AG10803 (cell line): ENCODE measurements at regions not wholly inside any gene's neighbourhood (a gene's known extent, or its start where the extent isn't known, plus 50 kb on each side); places are given as distances from the start of the nearest gene placed in this dataset.
A peak's percentile ranks its signal among the peaks of the same experiment; 100 is the strongest.
"Not testable (repeated sequence)": the region's sequence is repeated elsewhere in the genome, so short reads cannot be mapped to it uniquely, and the experiment has no call there.

Experiments used
- DNase-seq: peaks from one replicate; pipeline ENCODE4 v3.0.0; 2010; ENCODE audit warnings: low read depth
- H3K4me3 ChIP-seq: 2 replicates; pipeline ENCODE4 v1.5.1; 2011; ENCODE audit warnings: mild to moderate bottlenecking, low read length, control low read depth
- TF ChIP-seq, protein P1 (sequence below): conservative IDR thresholded peaks from 2 replicates; pipeline ENCODE4 v1.5.1; 2011; ENCODE audit warnings: mild to moderate bottlenecking, low read length, control low read depth, inconsistent platforms

DNA sequence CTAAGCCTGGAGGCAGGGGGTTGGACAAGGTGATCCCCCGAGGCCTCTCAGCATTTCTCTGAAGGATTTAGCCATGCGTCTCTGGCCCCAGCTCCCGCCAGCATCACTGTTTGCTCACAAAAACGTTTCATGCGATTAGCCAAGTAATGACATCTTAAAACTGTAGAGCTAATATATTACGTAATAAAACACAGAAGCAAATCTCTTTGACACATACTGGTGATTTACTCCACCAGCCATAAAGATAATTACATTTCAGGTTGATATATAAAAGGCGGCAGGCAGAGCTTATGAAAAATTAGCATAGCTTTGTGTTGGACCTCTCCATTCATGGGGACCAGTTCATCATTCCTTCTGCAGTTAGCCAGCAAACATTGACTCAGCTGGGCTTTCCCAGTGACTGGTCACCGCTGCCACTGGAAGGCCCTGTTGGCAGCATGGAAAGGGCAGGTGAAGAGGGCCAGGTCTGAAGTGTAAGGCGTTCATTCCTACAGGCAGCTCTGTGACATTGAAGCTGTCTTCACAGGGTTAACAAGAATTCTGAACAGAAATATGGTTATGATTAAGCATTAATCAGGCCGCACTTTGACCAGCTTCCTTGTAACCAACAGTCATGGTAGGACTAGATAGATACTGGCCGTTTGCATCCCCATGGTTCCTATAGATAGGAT lies 150.3 kb downstream of the NECTIN1 start:
- TF ChIP-seq, protein P1, sequence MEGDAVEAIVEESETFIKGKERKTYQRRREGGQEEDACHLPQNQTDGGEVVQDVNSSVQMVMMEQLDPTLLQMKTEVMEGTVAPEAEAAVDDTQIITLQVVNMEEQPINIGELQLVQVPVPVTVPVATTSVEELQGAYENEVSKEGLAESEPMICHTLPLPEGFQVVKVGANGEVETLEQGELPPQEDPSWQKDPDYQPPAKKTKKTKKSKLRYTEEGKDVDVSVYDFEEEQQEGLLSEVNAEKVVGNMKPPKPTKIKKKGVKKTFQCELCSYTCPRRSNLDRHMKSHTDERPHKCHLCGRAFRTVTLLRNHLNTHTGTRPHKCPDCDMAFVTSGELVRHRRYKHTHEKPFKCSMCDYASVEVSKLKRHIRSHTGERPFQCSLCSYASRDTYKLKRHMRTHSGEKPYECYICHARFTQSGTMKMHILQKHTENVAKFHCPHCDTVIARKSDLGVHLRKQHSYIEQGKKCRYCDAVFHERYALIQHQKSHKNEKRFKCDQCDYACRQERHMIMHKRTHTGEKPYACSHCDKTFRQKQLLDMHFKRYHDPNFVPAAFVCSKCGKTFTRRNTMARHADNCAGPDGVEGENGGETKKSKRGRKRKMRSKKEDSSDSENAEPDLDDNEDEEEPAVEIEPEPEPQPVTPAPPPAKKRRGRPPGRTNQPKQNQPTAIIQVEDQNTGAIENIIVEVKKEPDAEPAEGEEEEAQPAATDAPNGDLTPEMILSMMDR, result no peak
- H3K4me3 ChIP-seq, result no peak overlapping the region
- DNase-seq, result no peak

DNA sequence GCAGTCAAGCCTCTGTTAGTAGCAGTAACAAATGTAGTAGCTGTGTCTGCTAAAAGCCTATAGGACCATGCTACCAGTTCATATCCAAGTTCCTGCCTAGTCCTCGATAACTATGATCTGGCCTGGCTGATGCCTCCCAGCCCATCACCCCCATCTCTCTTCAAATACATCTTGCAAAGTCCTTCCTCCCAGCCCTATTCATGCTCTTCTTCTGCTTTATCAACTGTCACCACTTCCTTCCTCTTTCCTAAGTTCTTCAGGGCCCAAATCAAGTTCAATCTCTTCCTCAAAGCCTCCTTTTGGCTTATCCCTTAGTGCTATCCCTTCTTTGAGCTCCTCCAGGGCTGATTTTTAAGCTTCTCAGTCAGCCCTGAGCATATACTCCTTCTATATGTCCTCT lies 150.9 kb upstream of the THY1 start:
- H3K4me3 ChIP-seq, result no peak overlapping the region
- TF ChIP-seq, protein P1, result no peak
- DNase-seq, result no peak

DNA sequence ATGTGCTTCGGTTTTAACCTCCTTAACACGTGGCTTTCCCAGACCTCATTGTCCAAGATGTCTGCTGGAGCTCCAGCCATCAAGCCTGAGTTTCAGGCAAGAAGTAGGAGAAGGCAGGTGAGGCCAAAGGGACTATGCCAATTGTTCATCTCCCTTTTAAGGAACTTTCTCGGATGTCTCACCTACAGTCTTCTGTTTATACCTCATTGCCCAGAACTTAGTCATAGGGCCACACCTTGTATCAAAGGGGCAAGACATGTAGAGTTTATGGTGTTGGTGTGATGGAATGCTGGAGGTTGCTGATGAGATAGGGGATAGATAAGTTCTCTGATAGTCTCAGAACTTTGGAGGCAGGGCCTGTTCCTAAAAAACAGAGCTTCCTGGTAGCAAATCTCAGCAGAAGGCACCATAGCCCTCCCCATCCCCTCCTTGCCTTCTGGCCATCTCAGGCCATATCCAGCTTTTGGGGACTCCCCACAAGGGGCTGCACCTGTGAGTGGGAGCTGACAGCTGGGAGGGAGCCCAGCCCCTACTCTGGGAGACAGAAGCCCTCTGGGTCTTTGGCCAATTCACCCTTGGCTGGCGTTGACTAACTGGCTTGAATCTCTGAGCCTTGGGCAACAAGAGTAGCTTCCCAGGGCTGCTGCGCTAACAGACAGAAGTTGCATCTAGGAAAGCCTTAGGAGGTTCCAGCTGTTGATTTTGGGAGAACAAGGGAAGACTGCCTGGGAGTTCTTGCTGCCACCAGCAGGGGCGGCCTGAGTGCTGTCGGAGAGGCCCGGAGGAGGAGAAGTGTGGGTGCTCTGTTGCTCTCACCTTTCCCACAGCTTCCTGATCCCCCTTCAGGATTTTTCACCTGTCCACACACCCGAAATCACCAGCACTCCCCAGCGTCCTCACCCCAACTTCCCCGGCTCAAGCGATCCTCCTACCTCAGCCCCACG lies 149.8 kb upstream of the THY1 start:
- H3K4me3 ChIP-seq, result no peak overlapping the region
- no peak for DNase-seq
- TF ChIP-seq, protein P1, result no peak

DNA sequence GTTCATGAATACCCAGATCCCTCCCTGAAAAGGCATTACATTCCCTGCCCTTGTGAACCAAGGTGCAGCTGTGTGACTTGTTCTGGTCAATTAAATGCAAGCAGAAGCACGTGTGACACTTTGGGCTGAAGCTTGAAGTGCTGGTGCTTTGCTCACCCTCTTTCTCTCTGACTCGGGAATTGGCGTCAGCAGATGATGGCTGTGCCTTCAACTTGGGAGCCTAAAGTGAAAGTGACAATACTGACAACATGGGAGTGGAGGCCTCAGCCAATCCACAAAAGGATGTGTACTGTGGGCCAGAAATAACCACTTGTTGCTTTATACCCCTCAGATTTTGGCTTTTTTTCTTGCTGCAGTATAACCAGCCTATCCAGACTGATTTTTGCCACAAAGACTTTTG lies 148.3 kb upstream of the THY1 start:
- TF ChIP-seq, protein P1, result no peak
- no peak overlapping the region for H3K4me3 ChIP-seq
- DNase-seq, result no peak

DNA sequence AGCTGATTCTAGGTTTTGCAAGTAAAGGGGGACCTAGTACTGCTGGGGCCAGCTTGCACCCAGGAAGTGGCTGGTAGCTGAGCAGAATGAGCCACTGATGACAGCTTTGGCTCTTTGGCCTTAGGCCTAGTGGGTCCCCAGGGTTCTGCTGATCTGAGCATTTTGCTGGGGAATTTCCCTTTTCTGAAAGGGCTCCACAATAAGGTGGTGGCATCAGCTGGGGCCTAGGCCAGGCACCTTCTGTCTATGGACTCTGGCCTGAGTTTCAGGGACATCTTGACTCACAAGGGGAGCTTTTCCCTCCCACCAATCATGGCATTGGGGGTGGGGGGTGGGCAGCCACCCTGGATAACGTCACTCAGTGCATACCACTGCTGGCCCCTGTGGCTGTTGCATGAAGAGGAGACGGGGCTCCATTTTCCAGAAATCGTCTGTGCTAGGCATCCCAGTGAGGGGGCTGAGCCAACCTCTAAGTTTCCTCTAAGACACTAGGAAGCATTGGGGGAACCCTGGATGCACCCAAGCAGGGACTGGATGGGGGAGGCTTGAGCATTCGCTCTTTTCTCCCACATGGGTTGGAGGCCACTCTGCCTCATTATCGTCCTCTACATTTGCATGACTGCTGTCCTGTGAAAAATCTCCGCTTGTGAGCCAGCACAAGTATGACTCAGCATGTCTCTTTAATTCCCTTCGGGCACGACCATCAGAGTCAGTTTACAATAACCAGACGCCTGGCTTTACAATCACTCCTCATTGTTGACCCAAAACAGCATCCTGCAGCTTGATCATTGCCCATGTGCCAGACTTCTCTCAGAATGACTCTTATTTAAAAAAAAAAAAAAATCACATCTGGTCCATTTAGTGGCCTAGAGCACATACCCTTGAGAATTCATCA lies 145.0 kb upstream of the THY1 start:
- no peak overlapping the region for H3K4me3 ChIP-seq
- TF ChIP-seq, protein P1, result no peak
- DNase-seq, result peak; percentile 89

DNA sequence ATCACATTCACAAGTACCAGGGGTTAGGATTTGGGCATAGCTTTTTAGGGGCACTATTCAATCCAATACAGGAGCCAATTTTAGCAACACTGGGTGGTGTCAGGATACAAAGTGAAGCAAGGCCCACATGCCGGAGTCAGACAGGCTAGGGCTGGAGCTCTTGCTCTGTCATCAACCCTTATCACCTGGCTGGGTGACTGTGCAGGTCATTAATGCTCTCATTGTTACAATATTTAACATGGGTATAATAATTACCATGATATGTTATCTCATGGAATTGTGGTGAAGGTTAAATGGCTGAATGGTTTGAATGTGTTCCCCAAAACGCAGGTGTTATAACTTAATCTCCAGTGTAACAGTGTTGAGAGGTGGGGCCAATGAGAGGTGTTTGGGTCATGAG lies 143.3 kb upstream of the THY1 start:
- H3K4me3 ChIP-seq, result no peak overlapping the region
- DNase-seq, result no peak
- TF ChIP-seq, protein P1, result no peak

DNA sequence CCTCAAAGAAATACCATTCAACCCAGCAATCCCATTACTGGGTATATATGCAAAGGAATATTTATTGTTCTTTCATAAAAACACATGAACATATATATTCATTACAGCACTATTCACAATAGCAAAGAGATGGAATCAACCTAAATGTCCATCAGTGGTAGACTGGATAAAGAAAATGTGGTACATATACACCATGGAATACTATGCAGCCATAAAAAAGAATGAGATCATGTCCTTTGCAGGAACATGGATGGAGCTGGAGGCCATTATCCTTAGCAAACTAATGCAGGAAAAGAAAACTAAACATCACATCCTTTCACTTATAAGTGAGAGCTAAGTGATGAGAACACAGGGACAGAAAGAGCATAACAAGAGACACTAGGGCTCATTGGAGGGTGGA lies 142.7 kb upstream of the THY1 start:
- not testable (repeated sequence) for H3K4me3 ChIP-seq

More for the DNA sequence above, 142.7 kb upstream of the THY1 start:
- DNase-seq, result not testable (repeated sequence)
